Caco-2 (cell line): ENCODE measurements at regions not wholly inside any gene's neighbourhood (a gene's known extent, or its start where the extent isn't known, plus 50 kb on each side); places are given as distances from the start of the nearest gene placed in this dataset.

Experiments used
- BruUV-seq: library from RNA; stranded (reverse); fragments of 400-500 nt; replicated peaks from 2 replicates; lab custom pipeline; 2021; lab: Mats Ljungman, UMichigan
- CTCF ChIA-PET: fragments of 300-600 bp; sonication (Branson Sonifier 250); formaldehyde crosslinking; loops from one replicate; lab custom pipeline; 2022; ENCODE audit warnings: antibody characterized with exemption; lab: Charles Lee
- POLR2A ChIA-PET: fragments of 300-600 bp; sonication (Branson Sonifier 250); formaldehyde crosslinking; loops from one replicate; lab custom pipeline; 2022; ENCODE audit warnings: antibody characterized with exemption; lab: Charles Lee
- DNase-seq, 2 experiments: peaks; one replicate each; pipeline versions ENCODE4 v3.0.0 to v3.0.0-alpha.2; 2020 to 2022
- H3K27me3 ChIP-seq: replicated peaks from 2 replicates; pipeline ENCODE4 v1.6.0; 2011; ENCODE audit warnings: low read length; ENCODE audit not compliant: control insufficient read depth, insufficient read depth
- H3K36me3 ChIP-seq: 2 replicates; pipeline ENCODE4 v1.5.1; 2011; ENCODE audit warnings: low read length; ENCODE audit not compliant: control insufficient read depth, insufficient read depth
- H3K4me1 ChIP-seq: fragments of 250-450 bp; sonication (Bioruptor Pico); 2 replicates; pipeline ENCODE4 v1.5.1; 2020; ENCODE audit warnings: mild to moderate bottlenecking
- H3K4me3 ChIP-seq: 2 replicates; pipeline ENCODE4 v1.5.1; 2011; ENCODE audit warnings: low read depth, mild to moderate bottlenecking, control low read depth, low read length
- H3K9me3 ChIP-seq: fragments of 250-450 bp; sonication (Bioruptor Pico); 2 replicates; pipeline ENCODE4 v1.5.1; 2020; ENCODE audit warnings: mild to moderate bottlenecking, moderate library complexity
- H3K27ac Mint-ChIP-seq: one replicate; pipeline ENCODE4 v1.8.0; 2022; ENCODE audit warnings: mixed read lengths; ENCODE audit not compliant: unreplicated experiment
- H3K27me3 Mint-ChIP-seq: one replicate; pipeline ENCODE4 v1.8.0; 2022; ENCODE audit warnings: mixed read lengths; ENCODE audit not compliant: insufficient read depth, unreplicated experiment
- H3K36me3 Mint-ChIP-seq: one replicate; pipeline ENCODE4 v1.8.0; 2022; ENCODE audit warnings: mild to moderate bottlenecking, mixed read lengths; ENCODE audit not compliant: insufficient read depth, unreplicated experiment
- H3K4me1 Mint-ChIP-seq: one replicate; pipeline ENCODE4 v1.8.0; 2022; ENCODE audit warnings: low read depth, mixed read lengths; ENCODE audit not compliant: unreplicated experiment
- H3K4me3 Mint-ChIP-seq: one replicate; pipeline ENCODE4 v1.8.0; 2022; ENCODE audit warnings: mild to moderate bottlenecking, moderate library complexity, mixed read lengths; ENCODE audit not compliant: unreplicated experiment
- H3K9me3 Mint-ChIP-seq: one replicate; pipeline ENCODE4 v1.8.0; 2022; ENCODE audit warnings: mixed read lengths; ENCODE audit not compliant: unreplicated experiment
- CTCF ChIP-seq, 2 experiments: fragments of 200-600 bp in 1 of 2; IDR thresholded peaks; 1 replicate in 1 of 2; 2 replicates in 1 of 2; pipeline versions ENCODE4 v1.5.1 to v1.8.0; 2011 to 2022; ENCODE audit warnings: antibody characterized with exemption in 1 of 2, control low read depth in 1 of 2, inconsistent platforms in 1 of 2, low read depth in 1 of 2, low read length in 1 of 2, mild to moderate bottlenecking in 1 of 2, moderate library complexity in 1 of 2; ENCODE audit not compliant: insufficient read depth in 1 of 2, severe bottlenecking in 1 of 2, unreplicated experiment in 1 of 2
- intact Hi-C: fragments of 100-400 bp; cut with micrococcal nuclease; formaldehyde crosslinking; loops from one replicate; pipeline ENCODE4 v1.10.0; 2022; ENCODE audit not compliant: unreplicated experiment

- Histone ChIP-seq H3K4me1 (no peaks in the 10 kb centered on the region), H3K9me3 (peaks cover 8% of the 10 kb centered on the region), H3K4me3 (no peak overlapping the region), H3K27me3 (no peaks in the 10 kb centered on the region), H3K36me3 (no peaks in the 10 kb centered on the region)
- Mint-ChIP-seq H3K9me3 (peaks cover 6% of the 10 kb centered on the region), H3K4me1 (no peaks in the 10 kb centered on the region), H3K27me3 (no peaks in the 10 kb centered on the region), H3K27ac (no peak overlapping the region), H3K4me3 (no peak overlapping the region), H3K36me3 (no peaks in the 10 kb centered on the region)
- no peak for TF ChIP-seq CTCF (IDR thresholded peaks at IDR 0.05; ENCODE audit: insufficient read depth in 1 of 2, low read depth in 1 of 2, low read length in 1 of 2, severe bottlenecking in 1 of 2, unreplicated experiment in 1 of 2)
- POLR2A ChIA-PET: no interaction called here
- no TSS peak for BruUV-seq
- CTCF ChIA-PET: no interaction called here
- intact Hi-C loops: no loop called here
- no peak for DNase-seq
Observed at GRCh38 chr22:47954107-47954506, 1191.7 kb downstream of the TBC1D22A start.

- H3K27me3 Mint-ChIP-seq: no peaks in the 10 kb centered on the region
- H3K27ac Mint-ChIP-seq: no peak overlapping the region
- Histone ChIP-seq H3K4me1 (no peaks in the 10 kb centered on the region), H3K36me3 (no peaks in the 10 kb centered on the region), H3K4me3 (no peak overlapping the region), H3K9me3 (no peaks in the 10 kb centered on the region), H3K27me3 (no peaks in the 10 kb centered on the region)
- no peaks in the 10 kb centered on the region for H3K4me1 Mint-ChIP-seq
- BruUV-seq: no TSS peak
- intact Hi-C loops: no loop called here
- CTCF ChIA-PET: no interaction called here
- no peak overlapping the region for H3K4me3 Mint-ChIP-seq
- POLR2A ChIA-PET: no interaction called here
- no peak for DNase-seq
- H3K36me3 Mint-ChIP-seq: no peaks in the 10 kb centered on the region
- no peaks in the 10 kb centered on the region for H3K9me3 Mint-ChIP-seq
- no peak for TF ChIP-seq CTCF (IDR thresholded peaks at IDR 0.05; ENCODE audit: insufficient read depth in 1 of 2, low read depth in 1 of 2, low read length in 1 of 2, severe bottlenecking in 1 of 2, unreplicated experiment in 1 of 2)
Observed at GRCh38 chr22:47944941-47945340, 1182.5 kb downstream of the TBC1D22A start.

- POLR2A ChIA-PET: no interaction called here
Observed at GRCh38 chr22:47943729-47944700, 1181.6 kb downstream of the TBC1D22A start.

More at GRCh38 chr22:47943729-47944700, 1181.6 kb downstream of the TBC1D22A start:
- H3K9me3 ChIP-seq: no peaks in the 10 kb centered on the region
- no peaks in the 10 kb centered on the region for H3K36me3 ChIP-seq
- Mint-ChIP-seq H3K4me3 (no peak overlapping the region), H3K27me3 (no peaks in the 10 kb centered on the region), H3K27ac (no peak overlapping the region), H3K36me3 (no peaks in the 10 kb centered on the region), H3K4me1 (no peaks in the 10 kb centered on the region), H3K9me3 (no peaks in the 10 kb centered on the region)
- intact Hi-C loops: no loop called here
- CTCF ChIA-PET: no interaction called here
- TF ChIP-seq CTCF (IDR thresholded peaks at IDR 0.05; ENCODE audit: insufficient read depth in 1 of 2, low read depth in 1 of 2, low read length in 1 of 2, severe bottlenecking in 1 of 2, unreplicated experiment in 1 of 2): no peak
- no peaks in the 10 kb centered on the region for H3K27me3 ChIP-seq
- H3K4me3 ChIP-seq: no peak overlapping the region
- no peaks in the 10 kb centered on the region for H3K4me1 ChIP-seq
- BruUV-seq: no TSS peak
- no peak for DNase-seq
